HCT116 (cell line): ENCODE measurements at regions not wholly inside any gene's neighbourhood (a gene's known extent, or its start where the extent isn't known, plus 50 kb on each side); places are given as distances from the start of the nearest gene placed in this dataset.

Source experiments
- ATAC-seq: fragments of 200-7000 bp; cut with Tn5 transposase; 2 replicates; pipeline ENCODE4 v1.9.1; 2020; ENCODE audit warnings: mild to moderate bottlenecking, moderate library complexity
- BruUV-seq: library from RNA; stranded (reverse); fragments of 400-500 nt; replicated peaks from 2 replicates; lab custom pipeline; 2021; lab: Mats Ljungman, UMichigan
- CTCF ChIA-PET: fragments of 300-600 bp; sonication (Branson Sonifier 250); formaldehyde crosslinking; loops from one replicate; lab custom pipeline; 2021; ENCODE audit warnings: antibody characterized with exemption; lab: Charles Lee
- POLR2A ChIA-PET: fragments of 300-600, 350-600 bp; sonication (Branson Sonifier 250); formaldehyde crosslinking; loops from one replicate; lab custom pipeline; 2021; ENCODE audit warnings: antibody characterized with exemption; lab: Charles Lee
- RAD21 ChIA-PET, 2 experiments: fragments of 300-600 bp; sonication (Branson Sonifier 250); formaldehyde crosslinking; loops; one replicate each; lab custom pipeline; 2023; ENCODE audit warnings: low total read pairs in 2 of 2; ENCODE audit not compliant: uncharacterized antibody in 2 of 2, unreplicated experiment in 2 of 2, low non-redundant PET in 1 of 2; lab: Charles Lee
- DNase-seq: peaks from one replicate; pipeline ENCODE4 v3.0.0-alpha.2; 2010; ENCODE audit warnings: low read depth, low spot score
- H2AFZ ChIP-seq: fragments of 200-600 bp; shearing (Covaris generic), sonication (generic); 2 replicates; pipeline ENCODE4 v1.6.1; 2017; ENCODE audit warnings: low read depth, mixed run types, mixed read lengths, antibody characterized with exemption, low read length; ENCODE audit not compliant: poor library complexity, severe bottlenecking
- H3K27ac ChIP-seq: 2 replicates; pipeline ENCODE4 v1.5.1; 2012; ENCODE audit warnings: low read depth, low read length
- H3K27me3 ChIP-seq: fragments of 200-600 bp; sonication (generic); 2 replicates; pipeline ENCODE4 v1.6.1; 2016; ENCODE audit warnings: mixed run types, low read length, mixed read lengths; ENCODE audit not compliant: insufficient read depth
- H3K36me3 ChIP-seq, 2 experiments: fragments of 200-500 bp in 1 of 2; fragments of 200-600 bp in 1 of 2; sonication (Bioruptor generic) in 1 of 2; sonication (generic) in 1 of 2; 2 replicates each; pipeline versions ENCODE4 v1.5.1 to v1.6.1; 2014 to 2016; ENCODE audit warnings: low read length in 2 of 2, inconsistent platforms in 1 of 2, mixed read lengths in 1 of 2, mixed run types in 1 of 2; ENCODE audit not compliant: insufficient read depth in 2 of 2, control insufficient read depth in 1 of 2
- H3K4me1 ChIP-seq, 2 experiments: fragments of 200-600 bp in 1 of 2; sonication (generic) in 1 of 2; 2 replicates each; pipeline versions ENCODE4 v1.5.1 to v1.6.1; 2012 to 2017; ENCODE audit warnings: low read length in 2 of 2, inconsistent platforms in 1 of 2, mild to moderate bottlenecking in 1 of 2, mixed read lengths in 1 of 2, mixed run types in 1 of 2, moderate library complexity in 1 of 2; ENCODE audit not compliant: insufficient read depth in 2 of 2, control insufficient read depth in 1 of 2
- H3K4me2 ChIP-seq: fragments of 200-600 bp; sonication (generic); 2 replicates; pipeline ENCODE4 v1.6.1; 2017; ENCODE audit warnings: mixed run types, low read length, mixed read lengths
- H3K4me3 ChIP-seq, 2 experiments: fragments of 200-600 bp in 1 of 2; sonication (generic) in 1 of 2; replicated peaks in 1 of 2; 2 replicates each; pipeline ENCODE4 v1.5.1; 2011 to 2016; ENCODE audit warnings: low read length in 2 of 2, control low read depth in 1 of 2, low read depth in 1 of 2, mild to moderate bottlenecking in 1 of 2, mixed read lengths in 1 of 2, mixed run types in 1 of 2
- H3K79me2 ChIP-seq: fragments of 200-600 bp; sonication (generic); 2 replicates; pipeline ENCODE4 v1.6.1; 2017; ENCODE audit warnings: mild to moderate bottlenecking, mixed run types, low read length, moderate library complexity, mixed read lengths; ENCODE audit not compliant: insufficient read depth
- H3K9ac ChIP-seq: fragments of 200-600 bp; sonication (generic); 2 replicates; pipeline ENCODE4 v1.6.1; 2016; ENCODE audit warnings: low read length, mixed read lengths
- H3K9me2 ChIP-seq: fragments of 200-600 bp; sonication (generic), shearing (Covaris generic); 2 replicates; pipeline ENCODE4 v1.6.1; 2017; ENCODE audit warnings: mixed run types, mild to moderate bottlenecking, moderate library complexity; ENCODE audit not compliant: insufficient read depth
- H3K9me3 ChIP-seq, 2 experiments: fragments of 200-500 bp in 1 of 2; fragments of 200-600 bp in 1 of 2; sonication (Bioruptor generic) in 1 of 2; sonication (generic) in 1 of 2; 2 replicates each; pipeline ENCODE4 v1.6.1; 2014 to 2017; ENCODE audit warnings: low read length in 2 of 2, mixed read lengths in 2 of 2, inconsistent platforms in 1 of 2, low read depth in 1 of 2, mild to moderate bottlenecking in 1 of 2, mixed run types in 1 of 2, moderate library complexity in 1 of 2; ENCODE audit not compliant: control insufficient read depth in 1 of 2, insufficient read depth in 1 of 2
- H4K20me1 ChIP-seq: fragments of 200-600 bp; sonication (generic), shearing (Covaris generic); 2 replicates; pipeline ENCODE4 v1.6.1; 2017; ENCODE audit warnings: mixed run types, mild to moderate bottlenecking, moderate library complexity; ENCODE audit not compliant: insufficient read depth
- ATF3 ChIP-seq: IDR thresholded peaks from 2 replicates; pipeline ENCODE4 v1.6.1; 2012
- CEBPB ChIP-seq: IDR thresholded peaks from 2 replicates; pipeline ENCODE4 v1.6.1; 2012; ENCODE audit warnings: low read depth
- CTCF ChIP-seq, 3 experiments: fragments of 200-600 bp in 1 of 3; sonication (generic) in 1 of 3; IDR thresholded peaks in 2 of 3; conservative IDR thresholded peaks in 1 of 3; 2 replicates each; pipeline ENCODE4 v1.5.1; 2012 to 2017; ENCODE audit warnings: low read depth in 2 of 3, low read length in 2 of 3, antibody characterized with exemption in 1 of 3, borderline replicate concordance in 1 of 3, control low read depth in 1 of 3, mild to moderate bottlenecking in 1 of 3, mixed read lengths in 1 of 3, mixed run types in 1 of 3, moderate library complexity in 1 of 3; ENCODE audit not compliant: insufficient read depth in 1 of 3
- ELF1 ChIP-seq: IDR thresholded peaks from 2 replicates; pipeline ENCODE4 v1.6.1; 2012; ENCODE audit warnings: low read depth, borderline replicate concordance
- FOSL1 ChIP-seq: IDR thresholded peaks from 2 replicates; pipeline ENCODE4 v1.6.1; 2012; ENCODE audit warnings: low read depth
- JUND ChIP-seq: IDR thresholded peaks from 2 replicates; pipeline ENCODE4 v1.6.1; 2012
- POLR2A ChIP-seq: IDR thresholded peaks from 2 replicates; pipeline ENCODE4 v1.7.0; 2011; ENCODE audit warnings: borderline replicate concordance; ENCODE audit not compliant: insufficient read depth, insufficient read length; ENCODE audit errors: extremely low read depth
- POLR2AphosphoS5 ChIP-seq: IDR thresholded peaks from 2 replicates; pipeline ENCODE4 v1.6.1; 2011; ENCODE audit warnings: mild to moderate bottlenecking, low read depth, low read length, moderate library complexity
- RAD21 ChIP-seq: IDR thresholded peaks from 2 replicates; pipeline ENCODE4 v1.6.1; 2012; ENCODE audit warnings: low read depth, mild to moderate bottlenecking
- REST ChIP-seq: IDR thresholded peaks from 2 replicates; pipeline ENCODE4 v1.6.1; 2012; ENCODE audit warnings: low read depth
- SIN3A ChIP-seq: IDR thresholded peaks from 2 replicates; pipeline ENCODE4 v1.6.1; 2012; ENCODE audit warnings: low read depth
- SP1 ChIP-seq: IDR thresholded peaks from 2 replicates; pipeline ENCODE4 v1.6.1; 2012; ENCODE audit warnings: low read depth
- SRF ChIP-seq: IDR thresholded peaks from 2 replicates; pipeline ENCODE4 v1.6.1; 2012; ENCODE audit warnings: low read depth
- TCF7L2 ChIP-seq: IDR thresholded peaks from 2 replicates; pipeline ENCODE4 v1.7.0; 2011; ENCODE audit warnings: borderline replicate concordance, inconsistent platforms; ENCODE audit not compliant: insufficient read depth, insufficient read length; ENCODE audit errors: extremely low read depth
- YY1 ChIP-seq: IDR thresholded peaks from 2 replicates; pipeline ENCODE4 v1.6.1; 2011; ENCODE audit warnings: low read length, low read depth, moderate library complexity, mild to moderate bottlenecking; ENCODE audit not compliant: insufficient replicate concordance; ENCODE audit errors: extremely low read depth
- ZBTB33 ChIP-seq: IDR thresholded peaks from 2 replicates; pipeline ENCODE4 v1.6.1; 2011; ENCODE audit warnings: mild to moderate bottlenecking, low read length, moderate library complexity; ENCODE audit not compliant: insufficient replicate concordance; ENCODE audit errors: extremely low read depth
- ZFX ChIP-seq: fragments of 450-650 bp; IDR thresholded peaks from 2 replicates; pipeline ENCODE4 v1.6.1; 2017
- ZNF274 ChIP-seq: fragments of 200-500 bp; sonication (Bioruptor generic); IDR thresholded peaks from 2 replicates; pipeline ENCODE4 v1.6.1; 2014; ENCODE audit warnings: mild to moderate bottlenecking, low read depth, low read length, inconsistent platforms
- intact Hi-C: fragments of 100-400 bp; cut with micrococcal nuclease; formaldehyde crosslinking; loops from 2 replicates; pipeline ENCODE4 v1.10.0; 2022

GRCh38 chr13:40204246-40204645, 462.2 kb downstream of the FOXO1 start:
- ChIA-PET CTCF (no interaction called here), POLR2A (no interaction called here), RAD21 (no interaction called here)
- Histone ChIP-seq H4K20me1 (no peaks in the 10 kb centered on the region), H3K9ac (no peak overlapping the region), H2AFZ (no peak overlapping the region), H3K36me3 (no peaks in the 10 kb centered on the region), H3K9me2 (no peaks in the 10 kb centered on the region), H3K9me3 (no peaks in the 10 kb centered on the region), H3K27me3 (no peaks in the 10 kb centered on the region), H3K4me2 (no peak overlapping the region), H3K4me1 (no peaks in the 10 kb centered on the region), H3K27ac (no peak overlapping the region), H3K79me2 (no peaks in the 10 kb centered on the region), H3K4me3 (no peak overlapping the region)
- intact Hi-C loops, result no loop called here
- TF ChIP-seq SIN3A, result no peak
- TF ChIP-seq SRF, result no peak
- no peak for TF ChIP-seq SP1
- no peak for TF ChIP-seq YY1
- no peak for TF ChIP-seq REST
- TF ChIP-seq FOSL1, result no peak
- TF ChIP-seq JUND, result no peak
- no peak for TF ChIP-seq ZFX
- no peak for TF ChIP-seq RAD21
- TF ChIP-seq ELF1, result no peak
- TF ChIP-seq CTCF (IDR thresholded peaks at IDR 0.05 in 2 of 3, conservative IDR thresholded peaks at IDR 0.05 in 1 of 3; ENCODE audit: borderline replicate concordance in 1 of 3, insufficient read depth in 1 of 3, low read depth in 2 of 3, low read length in 2 of 3), result no peak
- no peak for TF ChIP-seq ZBTB33
- TF ChIP-seq POLR2AphosphoS5, result no peak
- TF ChIP-seq ATF3, result no peak
- no peak for TF ChIP-seq TCF7L2
- no peak for TF ChIP-seq ZNF274
- TF ChIP-seq POLR2A, result no peak
- no peak for TF ChIP-seq CEBPB
- no TSS peak for BruUV-seq
- ATAC-seq, result no peak
- no peak for DNase-seq
